ENCODE measurements at regions not wholly inside any gene's neighbourhood (a gene's known extent, or its start where the extent isn't known, plus 50 kb on each side); places are given as distances from the start of the nearest gene placed in this dataset.
"Not testable (repeated sequence)": the region's sequence is repeated elsewhere in the genome, so short reads cannot be mapped to it uniquely, and the experiment has no call there.

DNA sequence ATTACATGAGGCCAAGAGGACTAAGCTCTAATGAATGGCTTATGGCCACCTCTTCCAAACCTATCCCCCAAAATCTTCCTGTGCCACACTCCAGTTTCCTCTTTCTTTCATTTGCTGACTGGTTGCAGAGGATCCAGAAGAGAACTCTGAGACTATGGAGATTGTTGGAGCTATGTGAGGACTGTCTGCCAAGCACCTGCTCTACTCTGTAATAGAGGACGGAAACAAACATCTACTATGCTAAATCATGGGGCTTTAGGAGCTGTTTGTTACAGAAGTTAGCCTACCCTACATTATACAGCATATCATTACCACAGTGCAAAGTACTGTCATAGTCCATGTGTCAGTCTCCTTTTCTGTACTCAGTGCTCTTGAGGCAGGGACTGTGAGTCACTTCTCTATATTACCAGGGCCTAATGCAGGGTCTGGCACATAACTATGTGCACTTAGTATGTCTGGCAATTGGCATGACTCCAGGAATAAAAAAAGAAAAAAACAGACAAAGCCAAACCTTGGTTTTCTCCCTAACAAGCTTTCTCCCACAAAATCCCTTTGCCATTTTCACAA is 95.1 kb downstream of the RPAP3 start:
- no peak for DNase-seq (ENCODE audit: low read depth)

DNA sequence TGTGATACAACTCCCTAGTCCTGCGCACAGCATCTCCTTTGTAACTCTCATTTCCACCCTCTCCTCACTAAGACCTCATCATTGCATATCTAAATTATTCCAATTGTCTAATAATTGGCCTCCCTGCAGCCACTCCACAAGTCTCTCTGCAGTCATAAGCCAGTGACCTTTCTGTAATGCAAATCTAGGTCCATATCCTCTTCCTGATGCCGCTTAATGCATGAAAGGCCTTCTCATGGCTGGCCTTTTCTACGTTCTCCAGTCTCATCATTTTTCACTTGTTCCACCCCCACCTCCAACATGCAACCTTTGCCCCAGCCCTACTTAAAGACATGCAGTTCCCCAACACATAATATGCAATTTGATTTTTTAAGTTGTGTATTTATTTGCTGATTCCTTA is 96.0 kb downstream of the RPAP3 start:
- no peak for DNase-seq (ENCODE audit: low read depth)

DNA sequence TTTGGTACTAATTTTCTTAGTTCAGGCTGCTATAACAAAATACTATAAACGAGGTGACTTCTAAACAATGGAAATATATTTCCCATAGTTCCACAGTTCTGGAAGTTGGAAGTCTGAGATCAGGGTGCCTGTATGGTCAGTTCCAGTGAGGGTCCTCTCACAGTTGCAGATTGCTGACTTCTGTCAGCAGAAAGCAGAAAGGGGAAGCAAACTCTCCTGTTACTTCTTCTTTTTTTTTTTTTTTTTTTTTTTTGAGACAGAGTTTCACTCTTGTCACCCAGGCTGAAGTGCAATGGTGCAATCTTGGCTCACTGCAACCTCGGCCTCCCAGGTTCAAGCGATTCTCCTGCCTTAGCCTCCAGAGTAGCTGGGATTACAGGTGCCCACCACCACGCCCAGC is 97.2 kb downstream of the RPAP3 start:
- DNase-seq (ENCODE audit: low read depth) = not testable (repeated sequence)

DNA sequence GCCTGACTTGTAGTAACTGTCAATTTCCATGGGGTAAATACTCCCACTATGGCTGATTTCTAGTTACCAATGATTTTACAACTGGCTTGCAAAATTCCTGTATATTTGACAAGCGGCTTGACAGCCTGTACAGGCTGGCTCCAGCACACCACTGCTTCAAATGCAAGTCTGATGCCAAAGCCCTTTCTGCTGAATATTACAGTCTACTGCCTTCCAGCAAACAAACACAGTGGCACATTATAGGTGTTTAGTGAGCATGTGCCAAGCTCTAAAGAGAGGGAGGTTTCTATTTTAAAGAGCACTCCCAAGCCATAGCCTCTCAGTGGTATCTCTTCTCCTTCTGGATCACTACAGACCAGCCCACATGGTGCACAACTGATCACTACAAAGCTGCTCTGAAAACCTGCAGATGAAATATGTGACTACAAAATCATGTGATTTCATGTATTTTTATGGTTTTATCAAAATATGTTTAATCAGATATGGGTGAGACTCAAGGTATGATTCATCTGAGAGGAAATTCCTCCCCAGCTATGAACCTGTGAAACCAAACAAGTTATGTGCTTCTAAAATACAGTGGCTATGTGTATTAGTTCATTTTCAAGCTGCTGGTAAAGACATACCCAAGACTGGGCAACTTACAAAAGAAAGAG is 101.5 kb downstream of the RPAP3 start:
- no peak for DNase-seq (ENCODE audit: low read depth)

DNA sequence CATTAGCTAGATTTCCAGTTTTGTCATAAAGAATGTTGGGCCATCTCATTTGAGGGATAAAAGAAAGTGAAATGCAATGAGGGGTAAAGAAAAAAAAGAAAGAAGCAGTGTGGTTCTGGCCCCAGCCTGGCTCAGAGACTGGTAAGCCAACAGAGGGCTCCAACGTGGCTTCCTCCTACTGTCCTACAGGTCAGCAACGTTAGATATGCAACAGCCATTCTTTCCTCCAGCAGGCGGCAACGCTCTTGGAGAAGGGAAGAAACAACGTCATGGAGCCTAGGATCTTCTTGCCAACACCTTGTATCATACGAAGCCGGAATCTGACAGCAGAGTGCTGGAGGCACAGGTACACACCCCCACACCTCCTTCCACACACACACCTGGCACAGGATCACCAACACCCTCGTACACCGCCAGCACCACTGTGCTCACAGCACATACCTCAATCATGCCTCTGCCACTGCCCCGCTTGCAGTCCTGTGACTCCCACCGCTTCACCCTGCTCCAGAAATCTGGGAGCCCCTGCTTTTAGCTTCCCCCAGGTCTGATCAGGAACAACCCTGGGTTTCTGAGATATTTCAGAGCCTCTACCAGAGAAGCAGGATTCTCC is 102.8 kb downstream of the RPAP3 start:
- DNase-seq (ENCODE audit: low read depth) = no peak

DNA sequence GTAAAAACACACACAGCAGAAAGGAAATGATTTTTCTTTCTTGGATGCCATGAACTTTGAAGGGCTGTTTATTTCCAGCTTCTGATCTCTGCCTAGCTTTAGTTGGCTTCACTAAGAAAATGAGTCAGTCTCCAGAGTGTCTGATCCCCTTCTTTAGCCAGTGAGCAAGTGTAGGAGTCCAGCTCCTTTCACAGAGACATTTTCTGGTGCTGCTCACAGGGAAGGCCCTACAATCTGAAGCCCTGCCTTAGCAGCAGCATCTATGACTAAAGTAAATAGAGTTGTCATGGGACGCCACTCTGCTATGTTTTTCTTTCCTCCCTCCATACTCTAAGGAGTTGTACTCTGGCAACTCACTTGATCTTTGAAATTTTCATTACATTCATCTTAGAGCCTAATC is 103.5 kb downstream of the RPAP3 start:
- DNase-seq (ENCODE audit: low read depth) = no peak

DNA sequence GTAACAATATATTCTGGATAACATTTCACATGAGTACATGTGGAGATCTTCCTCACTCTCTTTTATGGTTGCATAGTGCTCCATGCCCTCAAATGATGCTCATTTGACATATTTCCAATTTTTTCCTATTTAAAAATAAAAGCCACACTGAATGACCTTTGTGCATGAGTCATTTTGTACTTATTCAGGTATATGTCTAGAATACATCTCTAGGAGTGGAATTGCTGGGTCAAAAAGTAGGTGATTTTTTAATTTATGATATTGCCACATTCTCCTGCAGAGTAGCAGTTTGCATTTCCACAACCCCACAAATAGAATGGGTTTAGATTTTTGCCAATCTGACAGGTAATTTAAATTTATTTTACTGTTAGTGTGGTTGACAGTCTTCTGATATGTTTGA is 104.8 kb downstream of the RPAP3 start:
- no peak for DNase-seq (ENCODE audit: low read depth)

DNA sequence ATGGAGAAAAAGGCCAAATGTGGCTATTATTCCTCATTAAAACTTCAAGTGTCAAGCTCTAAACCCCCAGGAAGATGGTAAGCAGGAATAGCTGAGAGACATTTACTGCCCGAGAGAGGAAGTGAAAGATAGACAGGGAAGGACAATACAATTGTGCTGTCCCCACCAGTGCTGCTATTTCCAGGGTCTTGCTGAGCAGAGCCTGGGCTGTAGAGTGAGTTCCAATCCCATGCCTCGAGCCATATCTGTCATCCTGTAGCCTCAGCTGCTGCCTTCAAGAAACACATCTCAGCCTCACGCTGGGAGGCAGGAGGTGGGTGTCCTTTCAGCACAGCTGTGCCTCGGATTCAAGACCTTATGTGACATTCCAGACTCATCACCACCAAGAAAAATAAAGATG is 114.0 kb downstream of the RPAP3 start:
- no peak for DNase-seq (ENCODE audit: low read depth)

DNA sequence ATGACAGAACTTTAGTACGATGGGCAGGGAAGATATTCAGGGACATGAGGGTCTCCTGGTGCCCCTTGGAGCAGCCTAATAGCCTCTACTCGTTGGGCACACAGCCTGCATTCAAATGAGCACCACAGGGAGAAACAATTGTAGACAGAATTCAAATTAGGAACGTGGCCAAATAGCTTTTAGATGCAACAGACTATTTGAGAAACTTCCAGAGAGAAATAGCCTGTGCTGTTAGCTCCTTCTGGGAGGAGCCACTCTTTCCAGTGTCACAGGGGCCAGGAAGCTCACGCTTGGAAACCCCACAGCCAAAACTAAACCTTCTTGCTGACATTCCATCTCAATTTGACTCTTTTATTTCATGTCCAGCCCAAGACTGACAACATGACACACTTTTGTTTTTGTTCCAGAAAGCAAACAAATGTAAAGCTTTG is 114.5 kb downstream of the RPAP3 start:
- DNase-seq (ENCODE audit: low read depth) = no peak

DNA sequence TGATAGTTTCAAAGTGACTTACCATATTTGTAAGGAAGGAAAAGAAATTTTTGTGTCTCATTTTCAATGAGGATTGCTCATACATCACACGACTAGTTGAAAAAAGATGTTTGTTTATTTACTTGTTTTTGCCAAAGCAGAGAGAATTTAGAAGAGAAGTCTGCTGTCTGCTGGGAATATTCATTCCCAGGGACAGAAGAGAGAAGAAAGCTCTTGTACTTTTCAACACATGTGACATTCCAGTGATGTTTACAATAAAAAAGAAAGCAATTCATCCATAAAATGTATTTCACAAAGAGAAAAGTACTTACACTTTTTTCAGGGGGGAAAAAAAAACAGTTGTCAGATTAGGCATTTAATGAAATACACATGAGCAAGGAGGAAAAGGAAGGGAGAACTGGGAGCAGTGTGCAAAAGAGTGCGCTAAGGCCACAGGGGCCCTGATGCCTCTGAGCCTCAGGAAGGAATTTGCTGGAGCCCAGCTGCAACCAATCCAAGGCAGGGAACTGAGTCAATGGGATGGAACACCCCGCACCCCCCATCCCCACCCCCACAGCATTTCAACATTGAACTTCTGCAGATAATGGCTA is 115.0 kb downstream of the RPAP3 start:
- DNase-seq (ENCODE audit: low read depth) = no peak

DNA sequence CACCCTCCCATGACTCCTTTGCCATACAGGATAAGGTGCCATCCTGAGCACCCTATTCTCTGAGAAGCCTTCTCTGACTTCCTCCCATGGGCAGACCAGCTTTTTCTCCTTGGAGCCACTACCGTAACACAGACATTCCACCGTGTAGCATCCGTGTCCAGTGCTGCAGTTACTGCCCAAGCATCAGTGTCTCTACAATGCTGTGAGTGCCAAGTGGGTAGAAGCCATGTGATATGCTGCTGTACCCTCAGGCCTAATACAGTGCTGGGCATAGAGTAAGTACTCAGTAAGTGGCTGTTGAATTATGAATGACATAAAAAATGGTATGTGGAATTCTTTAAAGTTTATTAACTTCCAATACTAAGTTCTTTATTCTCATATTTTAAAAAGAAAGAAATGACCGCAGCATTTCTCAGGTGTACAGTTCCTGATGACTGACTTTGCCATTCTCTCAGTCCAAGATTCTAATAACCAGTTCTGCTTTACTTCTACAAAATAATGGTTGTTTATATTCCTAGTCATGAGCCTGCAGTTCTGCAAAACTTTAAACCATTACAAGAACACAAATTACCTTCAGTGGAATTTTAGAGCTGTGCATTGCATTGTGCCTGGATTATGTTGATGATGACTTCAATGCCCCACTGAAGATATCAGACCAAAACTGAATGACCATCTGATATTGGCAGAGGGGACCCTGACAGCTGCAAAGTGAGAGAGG is 118.7 kb downstream of the RPAP3 start:
- no peak for DNase-seq (ENCODE audit: low read depth)

DNA sequence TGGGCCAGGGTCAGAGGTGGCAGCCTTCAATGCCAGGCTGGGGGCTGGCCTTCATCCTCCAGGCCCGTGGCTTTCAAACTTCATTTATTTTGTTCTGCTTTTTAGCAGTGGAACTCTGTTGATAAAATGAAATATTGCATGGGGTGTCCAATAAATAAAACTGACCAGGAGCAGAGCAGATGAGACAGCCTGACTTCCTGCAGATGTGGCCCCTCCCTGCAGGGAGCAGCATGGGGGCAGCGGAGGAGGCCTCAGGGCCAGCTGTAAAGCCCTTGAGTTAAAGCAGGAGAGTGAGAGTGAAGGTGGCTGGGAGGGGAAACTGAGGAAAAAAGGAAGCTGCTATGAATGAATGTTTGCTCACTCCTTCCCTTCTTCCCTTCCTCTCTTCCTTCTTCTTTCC is 120.3 kb downstream of the RPAP3 start:
- DNase-seq (ENCODE audit: low read depth) = no peak

DNA sequence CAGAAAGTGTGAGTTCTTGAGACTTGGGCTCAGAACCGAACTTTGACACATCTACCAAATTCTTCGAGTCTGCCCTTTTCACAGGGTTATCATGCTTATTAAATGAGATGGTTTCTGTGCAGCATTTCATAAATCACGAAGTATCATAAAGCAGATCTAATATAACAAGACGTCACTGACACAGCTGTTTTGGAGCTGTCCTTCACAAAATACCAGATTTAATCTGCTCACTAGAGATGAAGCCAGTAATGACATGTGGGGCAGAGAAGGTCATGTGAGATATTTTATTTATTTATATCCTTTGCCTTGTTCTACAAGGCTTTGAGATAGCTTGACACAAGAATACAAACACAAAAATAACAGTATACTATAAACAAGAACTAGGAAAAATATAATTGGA is 127.0 kb downstream of the RPAP3 start:
- DNase-seq (ENCODE audit: low read depth) = no peak

DNA sequence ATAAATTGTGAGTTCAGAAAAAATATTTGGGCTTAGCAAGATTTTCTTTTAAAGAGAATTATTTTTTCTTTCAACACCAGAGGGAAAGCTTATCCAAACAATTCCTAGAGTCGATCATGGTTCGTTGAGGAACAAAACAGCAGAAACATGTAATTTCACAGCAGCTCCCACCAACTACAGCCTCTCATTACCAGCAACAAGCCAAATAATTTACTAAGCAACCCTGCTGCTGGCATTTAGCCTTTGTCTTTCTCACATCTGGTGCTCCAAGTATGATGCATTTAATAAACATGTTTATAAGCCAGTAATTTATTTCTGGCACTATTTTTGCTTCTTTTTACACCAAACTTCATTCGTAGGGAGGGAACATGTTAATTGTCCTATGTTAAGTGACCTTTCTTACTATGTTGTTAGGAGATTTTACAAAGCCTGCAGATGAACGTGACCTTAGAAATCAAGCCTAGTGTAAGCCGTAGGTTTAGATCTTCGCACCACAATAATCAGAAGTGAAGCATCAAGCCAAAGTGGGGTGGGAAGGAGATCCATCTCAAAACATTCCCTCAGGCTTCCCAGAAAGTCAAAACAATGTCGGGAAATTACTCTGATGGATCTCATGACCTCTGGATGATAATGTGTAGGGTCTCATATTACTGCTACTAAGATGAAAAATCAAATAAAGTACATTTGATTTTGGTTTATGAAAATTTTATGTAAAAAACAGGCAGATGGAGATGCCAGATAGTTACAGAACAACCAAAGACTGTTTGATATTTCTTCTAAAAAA is 128.4 kb downstream of the RPAP3 start:
- no peak for DNase-seq (ENCODE audit: low read depth)

DNA sequence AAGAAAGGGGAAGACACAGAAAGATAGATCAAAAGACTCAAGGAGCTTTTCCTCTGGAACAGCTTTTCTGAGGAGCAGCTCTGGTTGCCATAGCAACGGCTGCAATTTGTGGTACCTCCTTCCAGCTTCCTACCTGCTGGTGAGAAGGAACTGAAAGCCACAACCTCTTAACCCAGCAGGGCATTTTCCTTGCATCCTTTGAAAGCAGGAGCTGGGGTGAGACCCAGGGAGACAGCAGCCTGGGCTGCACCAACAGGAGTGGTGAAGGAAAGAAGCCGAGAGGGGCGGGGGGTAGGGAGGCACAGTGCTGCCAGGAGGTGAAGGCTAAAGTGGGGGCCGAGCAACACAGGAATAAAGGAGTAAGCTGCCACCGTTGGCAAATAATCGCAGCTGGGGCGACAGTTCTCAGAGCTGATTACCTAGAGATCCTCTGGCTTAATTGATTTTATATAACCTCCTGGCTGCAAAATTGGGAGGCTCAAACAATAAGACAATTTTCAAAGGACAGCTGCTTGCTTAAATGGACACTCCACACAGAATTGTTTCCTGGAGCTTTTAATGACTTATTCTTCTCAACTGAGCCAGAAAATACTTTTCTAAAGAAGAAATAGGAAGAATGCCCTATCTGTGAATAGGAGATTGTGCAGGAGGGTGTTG is 129.4 kb downstream of the RPAP3 start:
- DNase-seq (ENCODE audit: low read depth) = no peak

DNA sequence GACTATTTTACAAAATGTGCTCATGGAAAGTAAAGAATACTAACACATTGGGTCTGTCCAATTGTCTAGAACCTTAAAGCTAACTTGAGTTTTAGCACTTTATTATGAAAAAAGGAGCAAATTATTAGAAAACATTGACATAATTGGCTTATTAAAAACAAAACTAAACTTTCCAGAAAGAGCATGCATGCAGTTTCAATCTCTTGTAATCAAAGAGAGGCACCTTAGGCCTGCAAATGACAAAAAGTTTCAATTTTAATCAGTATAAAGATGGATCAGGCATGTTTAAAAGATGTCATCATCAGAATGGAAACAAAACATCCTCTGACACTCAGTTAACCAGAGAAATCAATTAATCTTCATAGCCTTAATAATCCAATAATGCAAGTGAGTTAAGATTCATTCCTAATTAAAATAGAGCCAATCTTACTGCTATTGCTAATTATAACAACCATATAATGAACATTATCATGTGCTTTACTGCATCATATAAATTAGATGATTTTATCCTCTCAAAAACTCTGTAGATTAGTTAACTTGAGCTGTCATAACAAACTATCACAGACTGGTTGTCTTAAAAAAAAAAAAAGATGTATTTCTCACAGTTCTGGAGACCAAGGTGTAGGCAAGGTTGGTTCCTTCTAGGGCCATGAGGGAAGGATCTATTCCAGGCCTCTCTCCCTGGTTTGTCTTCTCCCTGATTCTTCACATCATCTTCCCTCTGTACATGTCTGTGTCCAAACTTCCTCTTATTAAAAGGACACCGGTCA is 131.4 kb downstream of the RPAP3 start:
- DNase-seq (ENCODE audit: low read depth) = no peak

DNA sequence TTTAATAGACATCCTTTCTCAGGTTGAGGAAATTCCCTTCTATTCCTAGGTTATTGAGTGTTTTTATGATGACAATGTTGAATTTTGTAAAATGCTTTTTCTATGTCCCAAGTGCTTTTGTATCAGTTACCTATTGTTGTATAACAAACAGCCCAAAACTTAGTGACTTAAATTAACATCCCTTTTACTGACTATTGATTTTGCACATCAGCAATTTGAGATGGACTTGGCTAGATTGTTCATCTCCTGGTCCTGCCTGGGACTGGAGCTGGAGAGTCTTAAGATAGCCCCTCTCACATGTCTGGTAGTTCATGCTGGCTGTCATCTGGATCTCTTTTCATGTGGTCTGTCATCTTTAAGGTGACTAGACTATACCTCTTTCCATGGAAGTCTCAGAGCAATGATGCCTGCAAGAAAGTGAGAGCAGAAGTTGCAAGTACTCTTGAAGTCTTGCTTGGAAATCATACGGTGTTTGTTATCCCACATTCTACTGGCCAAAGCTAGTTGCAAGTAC is 132.6 kb downstream of the RPAP3 start:
- no peak for DNase-seq (ENCODE audit: low read depth)

DNA sequence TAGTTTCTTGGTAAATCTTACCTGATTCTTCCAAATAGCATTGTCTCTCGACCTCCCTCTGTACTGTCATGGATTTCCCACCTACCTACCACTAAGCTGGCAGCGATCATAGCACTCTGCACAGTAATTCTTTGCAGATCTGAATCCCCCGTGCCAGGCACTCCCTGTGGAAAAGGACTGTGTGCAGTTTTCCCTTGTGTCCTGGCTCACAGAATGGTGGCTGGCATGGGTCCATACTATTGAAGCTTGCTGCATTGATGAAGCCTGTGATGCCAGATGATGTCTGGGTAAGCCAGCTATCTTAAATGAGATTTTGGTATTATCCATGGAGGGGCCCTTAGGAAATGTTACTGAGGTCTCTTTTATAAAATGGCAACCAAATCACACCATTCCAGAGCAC is 135.7 kb downstream of the RPAP3 start:
- DNase-seq (ENCODE audit: low read depth) = no peak

DNA sequence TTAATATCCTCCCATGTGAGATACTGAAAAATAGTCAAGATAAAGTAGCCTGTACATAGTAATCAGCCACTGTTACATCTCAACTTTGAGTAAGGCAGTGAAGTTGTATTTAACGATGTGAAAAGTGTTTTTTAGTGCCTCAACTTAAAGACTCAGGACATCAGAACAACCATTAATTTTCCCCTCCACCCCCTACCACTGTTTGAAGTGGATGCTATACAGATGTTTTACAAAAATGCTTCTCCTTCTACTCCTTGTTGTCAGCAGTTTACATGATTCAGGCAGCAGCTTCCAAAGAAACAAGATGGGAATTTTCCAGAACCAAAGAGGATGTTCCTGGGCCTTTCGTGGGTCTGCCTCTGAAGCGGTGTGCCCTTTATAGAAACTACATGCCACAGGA is 143.6 kb downstream of the RPAP3 start:
- no peak for DNase-seq (ENCODE audit: low read depth)

DNA sequence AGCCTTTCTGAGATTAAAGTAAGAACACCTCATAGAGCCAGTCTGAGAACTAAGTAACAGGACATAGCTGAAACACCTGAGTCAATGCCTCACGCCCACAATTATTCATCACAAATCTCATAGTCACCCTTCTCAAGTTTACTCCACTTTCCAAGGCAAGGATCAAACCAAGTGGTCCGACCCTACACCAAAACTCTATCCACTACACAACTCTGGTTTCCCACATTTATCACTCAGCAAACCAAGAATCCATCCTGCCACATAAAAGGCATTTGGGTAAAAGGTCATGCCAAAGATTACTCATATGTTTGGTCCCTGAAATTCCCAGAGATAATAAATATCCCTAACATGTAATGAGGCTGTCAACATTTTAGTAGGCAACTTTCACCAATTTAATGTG is 144.1 kb downstream of the RPAP3 start:
- no peak for DNase-seq (ENCODE audit: low read depth)

DNA sequence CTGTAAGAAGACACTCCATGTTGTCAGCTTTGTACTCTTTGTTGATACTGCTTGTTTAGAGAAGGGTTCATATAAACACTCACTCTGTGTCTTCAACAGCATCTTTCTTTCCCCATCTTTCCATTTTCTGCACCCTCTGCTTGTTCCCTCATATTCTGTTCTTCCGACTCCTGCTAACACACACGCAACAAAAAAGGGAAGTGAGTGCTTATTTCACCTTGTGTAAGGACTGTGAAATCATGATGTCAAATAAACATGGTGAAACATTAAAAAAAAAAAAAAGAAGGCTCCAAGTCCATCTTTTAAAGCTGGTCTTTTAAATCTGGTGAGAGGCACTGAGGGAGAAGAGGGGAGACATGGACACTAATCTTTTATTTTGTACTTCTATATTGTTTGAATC is 145.4 kb downstream of the RPAP3 start:
- no peak for DNase-seq (ENCODE audit: low read depth)
